DND-41 (cell line): ENCODE measurements at regions not wholly inside any gene's neighbourhood (a gene's known extent, or its start where the extent isn't known, plus 50 kb on each side); places are given as distances from the start of the nearest gene placed in this dataset.
"Not testable (repeated sequence)": the region's sequence is repeated elsewhere in the genome, so short reads cannot be mapped to it uniquely, and the experiment has no call there.

Experiments
- ATAC-seq: fragments of 200-7000 bp; cut with Tn5 transposase; 3 replicates; pipeline ENCODE4 v1.9.1; 2021; ENCODE audit warnings: low read depth; ENCODE audit not compliant: insufficient read depth
- DNase-seq: peaks from one replicate; pipeline ENCODE4 v3.0.0-alpha.2; 2020
- H2AFZ ChIP-seq: 2 replicates; pipeline ENCODE4 v1.6.0; 2012; ENCODE audit warnings: low read depth, low read length
- H3K27ac ChIP-seq: 2 replicates; pipeline ENCODE4 v1.5.1; 2012; ENCODE audit warnings: low read length, inconsistent platforms
- H3K27me3 ChIP-seq: fragments of 200-600 bp; sonication (generic); 2 replicates; pipeline ENCODE4 v1.6.0; 2012; ENCODE audit warnings: low read length, mild to moderate bottlenecking, inconsistent platforms; ENCODE audit not compliant: insufficient read depth, poor library complexity
- H3K36me3 ChIP-seq: 2 replicates; pipeline ENCODE4 v1.5.1; 2012; ENCODE audit warnings: low read length, inconsistent platforms; ENCODE audit not compliant: insufficient read depth
- H3K4me1 ChIP-seq: 2 replicates; pipeline ENCODE4 v1.5.1; 2012; ENCODE audit warnings: mild to moderate bottlenecking, low read length; ENCODE audit not compliant: insufficient read depth
- H3K4me2 ChIP-seq: 2 replicates; pipeline ENCODE4 v1.6.0; 2012; ENCODE audit warnings: mild to moderate bottlenecking, moderate library complexity, low read length, inconsistent platforms; ENCODE audit not compliant: insufficient read depth
- H3K4me3 ChIP-seq, 2 experiments: fragments of 200-600 bp in 1 of 2; shearing (Covaris generic) in 1 of 2; 2 replicates each; pipeline ENCODE4 v1.5.1; 2012 to 2016; ENCODE audit warnings: inconsistent platforms in 2 of 2, low read length in 2 of 2, mild to moderate bottlenecking in 2 of 2, low read depth in 1 of 2, moderate library complexity in 1 of 2
- H3K79me2 ChIP-seq: 2 replicates; pipeline ENCODE4 v1.6.0; 2012; ENCODE audit warnings: low read length, inconsistent platforms; ENCODE audit not compliant: insufficient read depth
- H3K9ac ChIP-seq: 2 replicates; pipeline ENCODE4 v1.6.0; 2012; ENCODE audit warnings: low read depth, mild to moderate bottlenecking, inconsistent platforms, low read length, moderate library complexity
- H3K9me3 ChIP-seq: 2 replicates; pipeline ENCODE4 v1.5.1; 2012; ENCODE audit warnings: low read length, moderate library complexity, mild to moderate bottlenecking, inconsistent platforms; ENCODE audit not compliant: insufficient read depth, severe bottlenecking
- H4K20me1 ChIP-seq: 2 replicates; pipeline ENCODE4 v1.6.0; 2012; ENCODE audit warnings: low read length; ENCODE audit not compliant: insufficient read depth
- CTCF ChIP-seq: IDR thresholded peaks from 2 replicates; pipeline ENCODE4 v1.5.1; 2012; ENCODE audit warnings: borderline replicate concordance, low read length, moderate library complexity, mild to moderate bottlenecking; ENCODE audit not compliant: poor library complexity, severe bottlenecking; ENCODE audit errors: extremely low read depth
- EZH2 ChIP-seq: IDR thresholded peaks from 3 replicates; pipeline ENCODE4 v1.6.1; 2012; ENCODE audit warnings: borderline replicate concordance, low read depth, mild to moderate bottlenecking, moderate library complexity, low read length, inconsistent platforms; ENCODE audit not compliant: severe bottlenecking

DNA sequence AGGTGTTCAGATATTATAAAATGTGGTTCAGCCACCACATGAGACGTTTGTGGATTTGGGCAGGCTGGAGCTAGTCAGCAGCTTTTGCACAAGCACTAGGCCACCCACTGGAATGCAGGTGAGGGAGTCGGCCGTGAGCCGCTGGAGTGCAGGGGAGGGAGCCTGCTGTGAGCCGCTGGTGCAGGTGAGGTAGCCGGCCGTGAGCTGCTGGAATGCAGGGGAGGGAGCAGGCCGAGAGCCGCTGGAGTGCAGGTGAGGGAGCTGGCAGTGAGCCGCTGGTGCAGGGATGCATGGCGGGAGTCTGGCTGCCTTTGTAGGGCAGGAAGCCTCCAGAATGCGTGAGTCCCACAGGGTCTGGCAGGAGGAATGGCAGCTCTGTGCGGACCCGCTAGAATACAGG is 1907.6 kb upstream of the DEFB115 start:
- H3K9me3 ChIP-seq, result no peaks in the 10 kb centered on the region
- no peaks in the 10 kb centered on the region for H3K4me1 ChIP-seq

DNA sequence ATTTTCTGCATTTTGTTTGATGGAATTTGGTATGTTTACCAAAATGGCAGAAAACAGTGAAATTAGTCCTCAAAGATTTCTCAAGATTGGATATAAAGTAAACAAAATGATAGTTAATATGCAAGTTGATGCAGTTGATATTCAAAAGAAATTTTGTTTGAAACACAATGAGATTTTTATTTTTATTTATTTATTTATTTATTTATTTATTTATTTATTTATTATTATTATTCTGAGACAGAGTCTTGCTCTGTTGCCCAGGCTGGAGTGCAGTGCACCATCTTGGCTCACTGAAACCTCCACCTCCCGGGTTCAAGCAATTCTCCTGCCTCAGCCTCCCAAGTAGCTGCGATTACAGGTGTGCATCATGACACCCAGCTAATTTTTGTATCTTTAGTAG is 1881.5 kb upstream of the DEFB115 start:
- not testable (repeated sequence) for H3K27ac ChIP-seq, DNase-seq, H3K27me3 ChIP-seq, H2AFZ ChIP-seq, H3K9me3 ChIP-seq, H3K79me2 ChIP-seq, H3K4me1 ChIP-seq, H3K9ac ChIP-seq, H3K4me3 ChIP-seq, H3K4me2 ChIP-seq, H4K20me1 ChIP-seq, ATAC-seq, H3K36me3 ChIP-seq

More for the DNA sequence above, 1907.6 kb upstream of the DEFB115 start:
- Histone ChIP-seq H3K4me2 (no peak overlapping the region), H2AFZ (no peak overlapping the region), H3K4me3 (no peak overlapping the region), H3K27ac (no peak overlapping the region), H4K20me1 (no peaks in the 10 kb centered on the region), H3K9ac (no peak overlapping the region), H3K79me2 (no peaks in the 10 kb centered on the region), H3K27me3 (no peaks in the 10 kb centered on the region), H3K36me3 (no peaks in the 10 kb centered on the region)
- no peak for DNase-seq
- no peak for TF ChIP-seq CTCF
- no peak for TF ChIP-seq EZH2
- ATAC-seq, result no peak

GRCh38 chr20:29392853-29393252 is 1864.6 kb upstream of the DEFB115 start:
- not testable (repeated sequence) for DNase-seq, H3K36me3 ChIP-seq, H3K9me3 ChIP-seq, H3K27ac ChIP-seq, H2AFZ ChIP-seq, ATAC-seq, H3K9ac ChIP-seq, H3K4me1 ChIP-seq, H4K20me1 ChIP-seq, H3K27me3 ChIP-seq, H3K4me3 ChIP-seq, H3K79me2 ChIP-seq, H3K4me2 ChIP-seq
- TF ChIP-seq CTCF, result peak; percentile 12

GRCh38 chr20:29408034-29408695 is 1849.3 kb upstream of the DEFB115 start:
- ATAC-seq, result no peak
- no peak for DNase-seq

DNA sequence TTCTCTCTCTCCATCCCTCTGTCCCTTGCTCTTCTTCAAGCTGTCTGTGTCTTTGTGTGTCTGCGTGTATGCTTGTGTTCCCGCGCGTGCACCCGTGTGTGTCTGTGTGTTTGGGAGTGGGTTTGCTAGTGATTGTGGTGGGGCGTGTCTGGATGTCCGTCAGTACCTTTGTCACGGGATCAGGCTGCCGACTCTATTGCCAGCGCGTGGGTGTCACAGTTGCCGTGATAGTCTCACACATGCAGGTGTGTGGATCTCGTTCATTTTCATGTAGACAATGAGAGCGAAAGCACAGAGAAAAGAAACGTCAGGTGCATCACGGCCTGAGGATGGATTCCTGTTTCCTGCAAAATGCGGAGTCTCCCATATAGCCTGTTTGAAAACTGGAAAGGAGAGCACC is 1848.8 kb upstream of the DEFB115 start:
- H2AFZ ChIP-seq, result not testable (repeated sequence)

More at GRCh38 chr20:29408034-29408695, 1849.3 kb upstream of the DEFB115 start:
- Histone ChIP-seq H3K4me3 (no peak overlapping the region), H3K4me1 (no peaks in the 10 kb centered on the region), H3K9ac (no peak overlapping the region), H3K27ac (no peak overlapping the region), H2AFZ (no peak overlapping the region), H4K20me1 (no peaks in the 10 kb centered on the region), H3K79me2 (no peaks in the 10 kb centered on the region), H3K9me3 (peaks cover 26% of the 10 kb centered on the region), H3K4me2 (no peak overlapping the region), H3K27me3 (no peaks in the 10 kb centered on the region), H3K36me3 (no peaks in the 10 kb centered on the region)
- TF ChIP-seq CTCF (no peak), EZH2 (no peak)

DNA sequence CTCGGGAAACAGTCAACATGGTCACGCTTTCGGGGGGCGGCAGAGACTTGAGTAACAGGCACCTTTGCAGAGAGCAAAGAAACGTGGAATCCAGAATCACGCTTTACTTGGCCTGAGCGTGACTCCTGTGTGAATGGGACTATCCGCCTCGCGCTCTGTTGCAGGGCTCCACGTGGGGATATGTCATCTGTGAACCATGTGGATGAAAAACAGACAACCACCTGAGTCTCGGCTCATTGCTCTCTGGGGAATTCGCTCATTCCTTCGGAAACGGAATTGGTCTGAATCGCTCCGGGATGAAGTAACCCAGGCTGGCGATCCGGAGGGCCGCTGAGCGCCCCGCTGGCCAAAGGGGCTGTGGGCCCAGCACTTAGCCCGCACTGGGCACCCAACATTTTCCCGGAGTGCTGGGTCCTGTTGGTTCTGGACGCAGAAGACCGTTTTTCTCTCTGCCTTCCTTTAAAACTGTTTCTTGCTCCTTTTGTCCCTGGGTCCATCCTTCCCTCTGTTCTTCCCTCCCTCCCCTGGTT is 1848.2 kb upstream of the DEFB115 start:
- peaks cover 26% of the 10 kb centered on the region for H3K9me3 ChIP-seq
- not testable (repeated sequence) for H4K20me1 ChIP-seq, H3K4me1 ChIP-seq, H2AFZ ChIP-seq, ATAC-seq, H3K27ac ChIP-seq, DNase-seq, H3K27me3 ChIP-seq, H3K4me2 ChIP-seq, H3K9ac ChIP-seq, H3K79me2 ChIP-seq, H3K36me3 ChIP-seq, H3K4me3 ChIP-seq

More for the DNA sequence above, 1848.8 kb upstream of the DEFB115 start:
- H3K79me2 ChIP-seq, H3K27me3 ChIP-seq, DNase-seq, H3K36me3 ChIP-seq, H3K4me2 ChIP-seq, H3K4me3 ChIP-seq, ATAC-seq, H3K9ac ChIP-seq, H3K4me1 ChIP-seq, H4K20me1 ChIP-seq, H3K27ac ChIP-seq: not testable (repeated sequence)
- H3K9me3 ChIP-seq, result peaks cover 26% of the 10 kb centered on the region
